Fibroblast of villous mesenchyme (primary cell): ENCODE measurements at regions not wholly inside any gene's neighbourhood (a gene's known extent, or its start where the extent isn't known, plus 50 kb on each side); places are given as distances from the start of the nearest gene placed in this dataset.

Experiments used
- DNase-seq: peaks from one replicate; pipeline ENCODE4 v3.0.0-alpha.2; 2010; ENCODE audit warnings: low read depth
- H3K4me3 ChIP-seq: 2 replicates; pipeline ENCODE4 v1.5.1; 2011; ENCODE audit warnings: low read depth, mild to moderate bottlenecking, low read length
- CTCF ChIP-seq: IDR thresholded peaks from 2 replicates; pipeline ENCODE4 v1.5.1; 2012; ENCODE audit warnings: low read depth, mild to moderate bottlenecking, low read length; ENCODE audit not compliant: insufficient read depth

GRCh38 chr14:94917041-94917600, 147.2 kb upstream of the GSC start:
- DNase-seq, result no peak
- no peak for TF ChIP-seq CTCF
- H3K4me3 ChIP-seq, result no peak overlapping the region

GRCh38 chr14:94914191-94914590, 144.3 kb upstream of the GSC start:
- TF ChIP-seq CTCF, result no peak
- no peak overlapping the region for H3K4me3 ChIP-seq
- no peak for DNase-seq

GRCh38 chr14:94907626-94908261, 137.8 kb upstream of the GSC start:
- no peak for TF ChIP-seq CTCF
- H3K4me3 ChIP-seq, result no peak overlapping the region
- no peak for DNase-seq

- TF ChIP-seq CTCF, result no peak
- H3K4me3 ChIP-seq, result no peak overlapping the region
- DNase-seq, result no peak
These were observed 137.2 kb upstream of the GSC start for GRCh38 chr14:94906991-94907587.

GRCh38 chr14:94906577-94906976, 136.7 kb upstream of the GSC start:
- TF ChIP-seq CTCF, result no peak
- DNase-seq, result no peak
- H3K4me3 ChIP-seq, result no peak overlapping the region

- DNase-seq, result peak; percentile 38
- TF ChIP-seq CTCF, result no peak
- H3K4me3 ChIP-seq, result no peak overlapping the region
These were observed 134.7 kb upstream of the GSC start for GRCh38 chr14:94904636-94905035.
